Right lobe of liver (tissue), 6 donors: ENCODE measurements at regions not wholly inside any gene's neighbourhood (a gene's known extent, or its start where the extent isn't known, plus 50 kb on each side); places are given as distances from the start of the nearest gene placed in this dataset.
A peak's percentile ranks its signal among the peaks of the same experiment; 100 is the strongest.

Experiments
- ATAC-seq, 4 donors: fragments of 200-7000 bp; cut with Tn5 transposase; one replicate each; pipeline ENCODE4 v1.9.1; 2020; ENCODE audit warnings: mild to moderate bottlenecking in 4 of 4, moderate library complexity in 4 of 4
- DNase-seq, 3 donors: peaks; one replicate each; pipeline ENCODE4 v3.0.0-alpha.2; 2020
- H3K27ac ChIP-seq, 3 donors: fragments of 200-600 bp; one replicate each; pipeline ENCODE4 v1.8.0; 2022
- H3K27me3 ChIP-seq, 2 donors: fragments of 200-600 bp; one replicate each; pipeline ENCODE4 v1.8.0; 2022
- H3K36me3 ChIP-seq, 4 donors: fragments of 200-600 bp; sonication (generic) in 1 of 4; one replicate each; pipeline versions ENCODE4 v1.5.1 to v1.8.0; 2017 to 2022; ENCODE audit warnings: control low read depth in 1 of 4
- H3K4me1 ChIP-seq, 4 donors: fragments of 200-600 bp; sonication (generic) in 1 of 4; one replicate each; pipeline versions ENCODE4 v1.5.1 to v1.8.0; 2017 to 2022; ENCODE audit warnings: control low read depth in 1 of 4
- H3K4me3 ChIP-seq, 3 donors: fragments of 200-600 bp; one replicate each; pipeline ENCODE4 v1.8.0; 2022
- H3K9me3 ChIP-seq, 4 donors: fragments of 200-600 bp; sonication (generic) in 1 of 4; one replicate each; pipeline versions ENCODE4 v1.5.1 to v1.8.0; 2017 to 2022; ENCODE audit warnings: control low read depth in 1 of 4
- POLR2A ChIP-seq: fragments of 450-650 bp; IDR thresholded peaks from one replicate; pipeline ENCODE4 v1.6.1; 2017; ENCODE audit warnings: antibody characterized with exemption, mild to moderate bottlenecking
- WGBS: methylation state at CpG from one replicate; pipeline ENCODE4 v1.1.6; 2018; ENCODE audit warnings: low coverage, low lambda C conversion rate; ENCODE audit not compliant: insufficient coverage; ENCODE audit errors: missing lambda C conversion rate; 5-methylcytosine and 5-hydroxymethylcytosine counted together
- intact Hi-C, 2 donors: fragments of 100-400 bp; cut with DNase I; formaldehyde crosslinking; loops; one replicate each; pipeline versions ENCODE4 v1.11.2 to v1.14.1; 2022
- TF ChIP-seq, protein P1 (sequence below), 4 donors: fragments of 200-600 bp in 3 of 4; fragments of 450-650 bp in 1 of 4; IDR thresholded peaks; one replicate each; pipeline versions ENCODE4 v1.5.1 to v1.8.0; 2016 to 2022; ENCODE audit warnings: antibody characterized with exemption in 4 of 4, mild to moderate bottlenecking in 2 of 4
- donor health status: DM: no; HTN: yes; CAD: no.
- donor health status: DM: no; HTN: no; CAD: no.
- donor health status: DM: no; HTN: no; CAD: no.
- donor health status: DM: no; HTN: yes; CAD: no.
- donor health status: DM: no; HTN: yes; CAD: no.

DNA sequence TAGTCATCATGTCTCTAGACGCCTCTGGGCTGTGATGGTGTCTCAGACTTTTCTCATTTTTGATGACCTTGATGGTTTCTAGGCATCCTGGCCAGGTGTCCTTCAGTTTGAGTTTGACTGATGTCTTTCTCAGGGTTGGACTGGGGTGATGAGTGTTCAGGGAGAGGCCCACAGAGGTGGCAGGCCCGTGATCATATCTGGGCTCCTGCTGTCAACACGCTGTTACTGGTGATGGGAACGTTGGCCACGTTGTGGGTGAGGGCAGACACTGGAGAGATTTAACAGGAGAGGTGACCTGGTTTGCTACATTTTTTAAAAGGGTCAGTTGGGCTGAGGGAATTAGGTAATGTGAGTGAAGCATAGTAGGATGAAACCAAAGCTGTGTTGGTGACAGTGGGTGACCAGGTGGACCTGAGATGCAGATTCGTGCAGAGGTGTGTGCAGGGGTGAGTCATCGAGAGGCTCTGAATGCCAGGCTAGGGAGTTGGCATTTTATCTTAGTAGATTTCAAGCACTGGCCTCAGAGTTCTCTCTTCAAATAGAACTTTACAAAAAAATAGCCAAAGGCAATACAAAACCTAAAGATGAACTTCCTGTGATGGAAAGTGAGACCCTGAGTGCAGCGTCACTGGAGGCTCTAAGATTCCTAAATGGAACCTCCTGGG is 174.1 kb downstream of the CDH26 start:
- no peak for DNase-seq
- Histone ChIP-seq H3K4me1 (peaks cover 0 to 10% (median 0%) of the 10 kb centered on the region in 4 donors), H3K27me3 (no peaks in the 10 kb centered on the region), H3K27ac (no peak overlapping the region), H3K36me3 (no peaks in the 10 kb centered on the region), H3K4me3 (no peak overlapping the region), H3K9me3 (no peaks in the 10 kb centered on the region)
- intact Hi-C loops = no loop called here
- no peak for TF ChIP-seq POLR2A
- TF ChIP-seq, protein P1, sequence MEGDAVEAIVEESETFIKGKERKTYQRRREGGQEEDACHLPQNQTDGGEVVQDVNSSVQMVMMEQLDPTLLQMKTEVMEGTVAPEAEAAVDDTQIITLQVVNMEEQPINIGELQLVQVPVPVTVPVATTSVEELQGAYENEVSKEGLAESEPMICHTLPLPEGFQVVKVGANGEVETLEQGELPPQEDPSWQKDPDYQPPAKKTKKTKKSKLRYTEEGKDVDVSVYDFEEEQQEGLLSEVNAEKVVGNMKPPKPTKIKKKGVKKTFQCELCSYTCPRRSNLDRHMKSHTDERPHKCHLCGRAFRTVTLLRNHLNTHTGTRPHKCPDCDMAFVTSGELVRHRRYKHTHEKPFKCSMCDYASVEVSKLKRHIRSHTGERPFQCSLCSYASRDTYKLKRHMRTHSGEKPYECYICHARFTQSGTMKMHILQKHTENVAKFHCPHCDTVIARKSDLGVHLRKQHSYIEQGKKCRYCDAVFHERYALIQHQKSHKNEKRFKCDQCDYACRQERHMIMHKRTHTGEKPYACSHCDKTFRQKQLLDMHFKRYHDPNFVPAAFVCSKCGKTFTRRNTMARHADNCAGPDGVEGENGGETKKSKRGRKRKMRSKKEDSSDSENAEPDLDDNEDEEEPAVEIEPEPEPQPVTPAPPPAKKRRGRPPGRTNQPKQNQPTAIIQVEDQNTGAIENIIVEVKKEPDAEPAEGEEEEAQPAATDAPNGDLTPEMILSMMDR (IDR thresholded peaks at IDR 0.05) = no peak
- 70% methylated on average over 7 of the region's 8 CpGs for WGBS
- ATAC-seq = peak in 1 of 4 donors; percentile 42

DNA sequence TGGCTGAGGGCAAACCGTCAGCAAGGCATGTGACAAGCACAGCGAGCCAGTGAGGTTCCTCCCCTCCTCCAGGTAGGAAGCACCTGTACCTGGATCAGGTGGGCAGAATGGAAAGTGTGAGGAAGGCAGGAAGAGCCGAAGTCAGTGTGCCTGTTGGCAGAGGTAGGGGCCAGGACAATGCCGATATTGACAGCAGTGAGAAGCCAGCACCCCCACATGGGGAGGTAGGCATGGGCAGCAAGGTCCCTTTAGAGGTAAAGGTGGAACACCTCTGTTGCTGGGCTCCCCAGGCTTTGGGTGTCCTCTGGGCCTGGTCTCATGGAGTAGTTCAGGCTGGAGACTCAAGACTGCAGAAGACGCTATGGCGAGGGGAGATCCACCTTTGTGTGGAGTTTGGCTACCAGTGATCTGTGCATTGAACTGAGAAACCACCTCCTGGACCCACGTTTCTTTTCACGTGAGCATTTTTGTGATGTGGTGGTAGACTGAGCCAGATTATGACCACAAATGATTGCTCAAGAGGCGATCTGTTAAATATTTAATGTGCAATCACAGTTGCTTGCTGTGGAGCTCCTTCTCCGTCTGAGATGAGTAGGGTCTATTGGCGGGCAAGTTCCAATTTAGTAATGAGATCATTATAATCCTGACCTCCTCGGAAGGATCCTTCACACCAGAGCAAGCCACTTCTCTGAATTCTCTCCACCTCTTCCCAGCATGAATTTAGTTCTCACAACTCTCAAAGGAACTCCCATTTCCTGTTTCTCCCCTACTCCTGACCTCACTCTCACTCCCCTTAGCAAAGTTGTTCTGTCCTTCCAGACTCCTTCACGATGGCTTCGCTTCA is 174.8 kb downstream of the CDH26 start:
- DNase-seq (no peak), ATAC-seq (peak in 3 of 4 donors; percentile 30 to 48 (median 46))
- no peak for TF ChIP-seq POLR2A
- TF ChIP-seq, protein P1 (IDR thresholded peaks at IDR 0.05) = no peak
- Histone ChIP-seq H3K4me1 (peaks cover 0 to 7% (median 0%) of the 10 kb centered on the region in 4 donors), H3K27ac (no peak overlapping the region), H3K36me3 (no peaks in the 10 kb centered on the region), H3K4me3 (no peak overlapping the region), H3K27me3 (no peaks in the 10 kb centered on the region), H3K9me3 (no peaks in the 10 kb centered on the region)
- WGBS = 37% methylated on average over 8 of the region's 14 CpGs
- intact Hi-C loops = no loop called here

DNA sequence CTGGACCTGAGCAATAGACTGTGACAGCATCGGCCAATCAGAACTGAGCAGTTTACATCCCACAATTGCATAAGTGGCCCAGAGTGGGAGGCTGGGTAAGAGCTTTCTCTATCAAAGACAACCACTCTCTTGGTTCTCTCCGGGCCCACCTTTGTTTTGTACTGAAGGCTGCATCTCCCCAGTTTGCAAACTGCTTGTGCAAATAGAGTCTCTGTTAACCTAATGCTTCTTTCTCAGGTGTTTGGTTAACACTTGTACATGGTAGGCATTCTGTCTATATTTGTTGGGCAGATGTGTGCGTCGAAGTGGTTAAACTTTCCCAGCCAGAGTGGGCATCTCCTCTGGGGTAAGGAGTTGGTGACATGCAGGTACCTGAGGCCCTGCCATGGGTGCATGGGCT is 177.1 kb downstream of the CDH26 start:
- Histone ChIP-seq H3K4me1 (peaks cover 0 to 13% (median 0%) of the 10 kb centered on the region in 4 donors), H3K27me3 (no peaks in the 10 kb centered on the region), H3K4me3 (no peak overlapping the region), H3K9me3 (no peaks in the 10 kb centered on the region), H3K27ac (no peak overlapping the region), H3K36me3 (no peaks in the 10 kb centered on the region)
- no peak for TF ChIP-seq POLR2A
- TF ChIP-seq, protein P1 (IDR thresholded peaks at IDR 0.05) = no peak
- no peak for DNase-seq
- intact Hi-C loops = no loop called here
- no peak for ATAC-seq
- whole genome bisulfite sequencing = 72% methylated on average over 3 of the region's 4 CpGs

DNA sequence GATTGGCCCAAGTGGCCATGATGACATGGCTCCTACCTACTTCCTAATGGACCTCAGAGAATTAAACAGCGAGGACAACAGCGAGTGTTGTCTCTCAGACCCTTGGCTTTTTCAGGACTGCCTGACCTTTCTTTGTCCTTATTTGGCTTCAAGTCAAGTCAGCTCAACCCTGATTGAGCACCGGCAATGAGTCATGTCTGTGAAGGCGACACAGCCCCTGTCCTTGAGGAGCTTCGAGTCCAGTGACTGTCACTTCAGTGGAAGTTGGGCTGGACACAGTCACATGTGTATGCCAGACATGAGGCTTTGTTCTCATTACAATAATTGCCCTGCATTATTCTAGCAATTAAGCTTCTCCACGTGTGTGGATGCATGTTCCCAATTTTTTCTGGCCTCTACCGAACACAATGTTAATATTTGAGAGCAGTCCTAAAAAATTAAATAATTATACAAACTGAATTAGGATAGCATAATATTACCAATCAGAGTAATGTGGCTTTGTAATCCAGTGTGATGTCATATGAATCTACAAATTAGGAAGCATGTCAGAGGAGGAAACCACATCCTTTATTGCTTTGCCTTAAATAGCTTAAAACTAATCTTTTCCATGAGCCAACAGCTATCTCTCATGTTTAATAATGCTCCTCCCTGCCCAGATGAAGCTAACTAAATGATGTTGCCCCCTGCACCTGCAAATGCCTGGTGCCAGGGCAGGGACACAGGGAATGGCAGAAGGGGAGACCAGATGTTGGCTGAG is 178.6 kb downstream of the CDH26 start:
- no peak for ATAC-seq
- 51% methylated on average over 5 of the region's 7 CpGs for WGBS

More for the DNA sequence above, 178.6 kb downstream of the CDH26 start:
- Histone ChIP-seq H3K9me3 (no peaks in the 10 kb centered on the region), H3K27ac (no peak overlapping the region), H3K4me1 (peaks cover 0 to 13% (median 0%) of the 10 kb centered on the region in 4 donors), H3K4me3 (no peak overlapping the region), H3K27me3 (no peaks in the 10 kb centered on the region), H3K36me3 (no peaks in the 10 kb centered on the region)
- TF ChIP-seq POLR2A = no peak
- TF ChIP-seq, protein P1 (IDR thresholded peaks at IDR 0.05) = no peak
- intact Hi-C loops = no loop called here
- no peak for DNase-seq
